Mesodermal cell (in vitro differentiated cells): ENCODE measurements at regions not wholly inside any gene's neighbourhood (a gene's known extent, or its start where the extent isn't known, plus 50 kb on each side); places are given as distances from the start of the nearest gene placed in this dataset.
"Not testable (repeated sequence)": the region's sequence is repeated elsewhere in the genome, so short reads cannot be mapped to it uniquely, and the experiment has no call there.

Source experiments
- H3K27ac ChIP-seq: 2 replicates; pipeline ENCODE4 v1.7.0; 2013; ENCODE audit warnings: mild to moderate bottlenecking, low read depth, low read length, moderate library complexity; ENCODE audit not compliant: severe bottlenecking
- H3K36me3 ChIP-seq: 2 replicates; pipeline ENCODE4 v1.7.1; 2013; ENCODE audit warnings: mild to moderate bottlenecking, low read length, moderate library complexity; ENCODE audit not compliant: control insufficient read depth, insufficient read depth
- H3K4me1 ChIP-seq: one replicate; pipeline ENCODE4 v1.7.1; 2013; ENCODE audit warnings: mild to moderate bottlenecking, low read length; ENCODE audit not compliant: insufficient read depth, control insufficient read depth, poor library complexity, severe bottlenecking
- H3K4me3 ChIP-seq: 2 replicates; pipeline ENCODE4 v1.7.0; 2013; ENCODE audit warnings: low read length, control low read depth, mild to moderate bottlenecking; ENCODE audit not compliant: insufficient read depth, poor library complexity, severe bottlenecking; ENCODE audit errors: extremely low read depth
- H3K9me3 ChIP-seq: 2 replicates; pipeline ENCODE4 v1.7.1; 2013; ENCODE audit warnings: mild to moderate bottlenecking, low read length, moderate library complexity; ENCODE audit not compliant: control insufficient read depth
- WGBS, 2 experiments: methylation state at CpG; one replicate each; pipeline ENCODE4 v1.1.5; 2013; ENCODE audit warnings: missing lambda C conversion rate in 2 of 2; ENCODE audit not compliant: insufficient coverage in 2 of 2; 5-methylcytosine and 5-hydroxymethylcytosine counted together

GRCh38 chr16:9622268-9622667, 530.8 kb downstream of the HAPSTR1 start:
- H3K27ac ChIP-seq, result no peak overlapping the region
- WGBS, 2 experiments, result 87% methylated on average over 4 of the region's 4 CpGs; no CpG with 5 or more reads in 1 of the 2 experiments
- no peaks in the 10 kb centered on the region for H3K4me1 ChIP-seq
- H3K36me3 ChIP-seq, result no peaks in the 10 kb centered on the region
- no peaks in the 10 kb centered on the region for H3K9me3 ChIP-seq
- no peak overlapping the region for H3K4me3 ChIP-seq

- 91 to 95% methylated on average over 2 of the region's 2 CpGs for WGBS, 2 experiments
Measured at GRCh38 chr16:9625122-9625521, 533.7 kb downstream of the HAPSTR1 start.

GRCh38 chr16:9627427-9627826, 536.0 kb downstream of the HAPSTR1 start:
- no peaks in the 10 kb centered on the region for H3K4me1 ChIP-seq
- WGBS, 2 experiments, result 100% methylated on average over 1 to 2 of the region's 5 CpGs
- no peak overlapping the region for H3K4me3 ChIP-seq
- H3K36me3 ChIP-seq, result no peaks in the 10 kb centered on the region
- H3K27ac ChIP-seq, result no peak overlapping the region
- H3K9me3 ChIP-seq, result no peaks in the 10 kb centered on the region

More at GRCh38 chr16:9625122-9625521, 533.7 kb downstream of the HAPSTR1 start:
- Histone ChIP-seq H3K27ac (no peak overlapping the region), H3K4me3 (no peak overlapping the region), H3K4me1 (no peaks in the 10 kb centered on the region), H3K36me3 (no peaks in the 10 kb centered on the region), H3K9me3 (no peaks in the 10 kb centered on the region)

DNA sequence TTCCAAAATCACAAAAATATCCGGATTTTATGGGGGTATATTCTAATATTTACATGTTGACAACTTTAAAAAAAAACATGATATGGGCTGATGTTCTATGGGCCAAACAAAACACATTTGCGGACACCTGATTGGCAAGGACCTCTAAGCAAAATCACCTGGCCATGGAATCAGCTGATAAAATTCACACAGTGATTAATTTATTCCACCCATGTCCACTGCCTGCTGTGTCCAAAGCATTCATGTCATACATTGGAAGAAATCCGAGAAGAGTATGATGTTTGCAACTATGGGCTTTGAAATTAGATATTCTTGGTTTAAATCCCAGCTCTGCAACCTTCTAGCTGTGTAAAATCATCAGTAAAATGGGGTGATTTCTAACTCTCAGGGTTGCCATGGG, 538.7 kb downstream of the HAPSTR1 start:
- no peaks in the 10 kb centered on the region for H3K4me1 ChIP-seq
- H3K4me3 ChIP-seq, result no peak overlapping the region
- H3K36me3 ChIP-seq, result no peaks in the 10 kb centered on the region
- WGBS, 2 experiments, result 100% methylated on average over 1 of the region's 3 CpGs
- no peaks in the 10 kb centered on the region for H3K9me3 ChIP-seq
- no peak overlapping the region for H3K27ac ChIP-seq

- Histone ChIP-seq H3K36me3 (no peaks in the 10 kb centered on the region), H3K4me3 (no peak overlapping the region), H3K9me3 (no peaks in the 10 kb centered on the region), H3K4me1 (no peaks in the 10 kb centered on the region), H3K27ac (no peak overlapping the region)
- 87 to 89% methylated on average over 4 of the region's 4 CpGs for WGBS, 2 experiments
Measured at GRCh38 chr16:9630985-9631384, 539.5 kb downstream of the HAPSTR1 start.

DNA sequence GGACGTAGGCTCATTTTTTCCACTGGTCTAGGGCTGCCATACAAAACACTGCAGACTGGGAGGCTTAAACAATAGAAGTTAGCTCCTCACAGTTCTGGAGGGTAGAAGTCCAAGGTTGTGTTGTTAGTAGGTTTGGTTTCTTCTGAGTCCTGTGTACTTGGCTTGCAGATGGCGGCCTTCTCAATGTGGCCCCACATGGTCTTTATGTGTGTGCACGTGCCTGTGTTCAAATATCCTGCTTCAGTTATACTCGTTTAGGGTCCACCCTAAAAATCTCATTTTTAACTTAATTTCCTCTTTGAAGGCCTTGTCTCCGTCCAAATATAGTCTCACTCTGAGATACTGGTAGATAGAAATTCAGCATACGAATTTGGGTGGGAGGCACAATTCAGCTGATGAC, 542.4 kb downstream of the HAPSTR1 start:
- Histone ChIP-seq H3K4me1 (no peaks in the 10 kb centered on the region), H3K36me3 (no peaks in the 10 kb centered on the region), H3K9me3 (no peaks in the 10 kb centered on the region), H3K27ac (no peak overlapping the region), H3K4me3 (no peak overlapping the region)
- WGBS, 2 experiments, result 92 to 94% methylated on average over 2 to 3 of the region's 6 CpGs

DNA sequence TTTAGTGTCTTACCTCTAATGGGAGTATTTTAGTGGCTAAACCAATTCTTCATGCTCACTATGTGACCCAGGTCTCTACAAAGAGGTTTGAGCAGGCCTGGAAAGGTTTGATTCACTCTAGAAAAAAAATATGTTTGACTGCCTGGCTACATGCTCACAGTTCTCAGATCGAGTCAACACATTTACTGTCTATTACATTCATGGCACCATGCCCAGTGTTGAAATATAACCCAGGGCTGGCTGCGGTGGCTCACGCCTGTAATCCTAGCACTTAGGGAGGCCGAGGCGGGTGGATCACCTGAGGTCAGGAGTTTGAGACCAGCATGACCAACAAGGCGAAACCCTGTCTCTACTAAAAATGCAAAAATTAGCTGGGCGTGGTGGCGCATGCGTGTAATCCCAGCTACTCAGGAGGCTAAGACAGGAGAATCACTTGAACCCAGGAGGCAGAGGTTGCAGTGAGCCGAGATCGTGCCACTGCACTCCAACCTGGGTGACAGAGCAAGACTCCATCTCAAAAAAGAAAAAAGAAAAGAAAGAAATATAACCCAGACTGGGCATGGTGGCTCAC, 543.8 kb downstream of the HAPSTR1 start:
- H3K4me3 ChIP-seq, H3K27ac ChIP-seq, H3K36me3 ChIP-seq, H3K9me3 ChIP-seq, H3K4me1 ChIP-seq: not testable (repeated sequence)
- WGBS, 2 experiments, result 90 to 96% methylated on average over 5 to 9 of the region's 11 CpGs

DNA sequence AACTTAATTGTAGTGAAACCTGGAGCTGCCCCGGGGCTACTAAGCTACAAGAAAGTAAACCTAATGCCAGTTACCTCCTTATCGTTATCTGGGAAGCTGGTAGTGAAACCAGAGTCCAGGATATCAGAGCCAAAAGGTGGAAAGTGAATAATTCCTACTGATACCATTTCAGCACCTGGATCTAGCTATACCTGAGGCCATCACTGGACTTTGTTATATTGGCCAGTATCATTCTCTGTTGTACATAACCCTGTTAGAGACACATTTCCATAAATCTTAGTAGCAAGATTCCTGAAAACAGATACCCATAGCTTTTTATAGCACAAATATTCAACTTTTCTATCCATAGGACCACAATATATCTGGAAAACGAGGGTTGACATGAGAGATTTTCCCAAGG, 538.0 kb downstream of the GRIN2A start:
- H3K9me3 ChIP-seq, result no peaks in the 10 kb centered on the region
- WGBS, 2 experiments, result 92 to 93% methylated on average over 2 of the region's 3 CpGs
- H3K27ac ChIP-seq, result no peak overlapping the region
- no peaks in the 10 kb centered on the region for H3K4me1 ChIP-seq
- no peak overlapping the region for H3K4me3 ChIP-seq
- H3K36me3 ChIP-seq, result no peaks in the 10 kb centered on the region

- Histone ChIP-seq H3K4me3 (no peak overlapping the region), H3K36me3 (no peaks in the 10 kb centered on the region), H3K4me1 (peaks cover 7% of the 10 kb centered on the region), H3K27ac (no peak overlapping the region), H3K9me3 (no peaks in the 10 kb centered on the region)
- 80 to 94% methylated on average over 1 to 2 of the region's 3 CpGs for WGBS, 2 experiments
Measured at GRCh38 chr16:9645911-9646310, 536.3 kb downstream of the GRIN2A start.

GRCh38 chr16:9647981-9648701, 534.1 kb downstream of the GRIN2A start:
- 69 to 71% methylated on average over 1 to 5 of the region's 7 CpGs for WGBS, 2 experiments
- Histone ChIP-seq H3K4me1 (peaks cover 7% of the 10 kb centered on the region), H3K36me3 (no peaks in the 10 kb centered on the region), H3K4me3 (no peak overlapping the region), H3K9me3 (no peaks in the 10 kb centered on the region), H3K27ac (no peak overlapping the region)

DNA sequence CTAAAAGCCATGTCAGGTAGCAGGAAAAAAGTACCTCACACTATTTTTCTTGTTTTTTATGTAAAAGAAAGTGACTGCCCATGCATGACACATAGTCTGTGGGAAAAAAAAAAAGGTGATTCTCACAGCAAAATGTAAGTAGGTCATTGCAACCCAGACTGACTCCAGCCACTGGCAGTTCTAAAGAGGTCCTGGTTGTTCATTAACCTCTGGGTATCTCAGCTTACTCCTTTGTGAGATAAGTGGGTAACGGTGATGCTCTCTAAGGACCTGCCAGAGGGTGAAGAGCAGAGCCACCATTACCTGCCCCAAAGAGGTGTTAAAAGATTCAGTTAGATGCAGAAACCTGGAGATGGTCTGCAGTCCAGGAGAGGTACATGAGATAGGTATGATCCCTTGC, 531.9 kb downstream of the GRIN2A start:
- H3K9me3 ChIP-seq, result no peaks in the 10 kb centered on the region
- peaks cover 7% of the 10 kb centered on the region for H3K4me1 ChIP-seq
- whole genome bisulfite sequencing, 2 experiments, result 100% methylated on average over 1 of the region's 1 CpG
- H3K27ac ChIP-seq, result peak overlapping the region; percentile 10
- H3K4me3 ChIP-seq, result no peak overlapping the region
- H3K36me3 ChIP-seq, result no peaks in the 10 kb centered on the region
